Uterus (tissue), 2 donors: ENCODE measurements at regions not wholly inside any gene's neighbourhood (a gene's known extent, or its start where the extent isn't known, plus 50 kb on each side); places are given as distances from the start of the nearest gene placed in this dataset.

Experiments
- POLR2A ChIP-seq, 2 donors: fragments of 450-650 bp; IDR thresholded peaks; one replicate each; pipeline ENCODE4 v1.6.1; 2016; ENCODE audit warnings: antibody characterized with exemption in 2 of 2, mild to moderate bottlenecking in 1 of 2, moderate library complexity in 1 of 2
- TF ChIP-seq, protein P1 (sequence below), 4 experiments: fragments of 200-600 bp in 2 of 4; fragments of 450-650 bp in 2 of 4; sonication (generic) in 2 of 4; IDR thresholded peaks; one replicate each; pipeline ENCODE4 v1.5.1; 2016 to 2019; ENCODE audit warnings: antibody characterized with exemption in 4 of 4, mild to moderate bottlenecking in 2 of 4, moderate library complexity in 1 of 4

DNA sequence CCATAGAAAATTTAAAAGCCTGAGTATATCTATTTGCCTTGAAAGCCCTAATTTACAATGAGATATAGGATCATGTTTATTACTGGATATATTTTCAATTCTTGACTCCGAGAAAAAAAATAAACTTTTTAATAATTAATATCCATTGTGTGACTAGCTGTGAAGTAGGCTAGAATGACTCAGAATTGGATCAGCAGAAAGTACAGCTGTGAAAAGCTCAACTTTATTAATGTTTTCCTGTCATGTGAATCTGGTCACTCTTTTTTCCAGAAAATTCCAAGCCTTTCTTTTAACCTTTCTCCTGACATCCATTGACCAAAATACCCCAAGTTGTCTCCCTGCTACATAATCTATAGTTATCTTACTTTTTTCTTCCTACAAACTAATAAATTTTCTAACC, 171.8 kb upstream of the PACRGL start:
- TF ChIP-seq, protein P1, sequence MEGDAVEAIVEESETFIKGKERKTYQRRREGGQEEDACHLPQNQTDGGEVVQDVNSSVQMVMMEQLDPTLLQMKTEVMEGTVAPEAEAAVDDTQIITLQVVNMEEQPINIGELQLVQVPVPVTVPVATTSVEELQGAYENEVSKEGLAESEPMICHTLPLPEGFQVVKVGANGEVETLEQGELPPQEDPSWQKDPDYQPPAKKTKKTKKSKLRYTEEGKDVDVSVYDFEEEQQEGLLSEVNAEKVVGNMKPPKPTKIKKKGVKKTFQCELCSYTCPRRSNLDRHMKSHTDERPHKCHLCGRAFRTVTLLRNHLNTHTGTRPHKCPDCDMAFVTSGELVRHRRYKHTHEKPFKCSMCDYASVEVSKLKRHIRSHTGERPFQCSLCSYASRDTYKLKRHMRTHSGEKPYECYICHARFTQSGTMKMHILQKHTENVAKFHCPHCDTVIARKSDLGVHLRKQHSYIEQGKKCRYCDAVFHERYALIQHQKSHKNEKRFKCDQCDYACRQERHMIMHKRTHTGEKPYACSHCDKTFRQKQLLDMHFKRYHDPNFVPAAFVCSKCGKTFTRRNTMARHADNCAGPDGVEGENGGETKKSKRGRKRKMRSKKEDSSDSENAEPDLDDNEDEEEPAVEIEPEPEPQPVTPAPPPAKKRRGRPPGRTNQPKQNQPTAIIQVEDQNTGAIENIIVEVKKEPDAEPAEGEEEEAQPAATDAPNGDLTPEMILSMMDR (IDR thresholded peaks at IDR 0.05) = no peak
- no peak for TF ChIP-seq POLR2A (IDR thresholded peaks at IDR 0.05)
